NCI-H446 treated with DMSO at 0.1 percent for 48 hours (cell line): ENCODE measurements at regions not wholly inside any gene's neighbourhood (a gene's known extent, or its start where the extent isn't known, plus 50 kb on each side); places are given as distances from the start of the nearest gene placed in this dataset.

ENCODE experiments used
- DNase-seq: peaks from one replicate; lab custom pipeline; 2025; lab: John Stamatoyannopoulos, UW

- no peak for DNase-seq
These were observed 112.7 kb upstream of the ITGA1 start for GRCh38 chr5:52674815-52675545.

GRCh38 chr5:52682492-52682891 lies 105.2 kb upstream of the ITGA1 start:
- DNase-seq: no peak

DNA sequence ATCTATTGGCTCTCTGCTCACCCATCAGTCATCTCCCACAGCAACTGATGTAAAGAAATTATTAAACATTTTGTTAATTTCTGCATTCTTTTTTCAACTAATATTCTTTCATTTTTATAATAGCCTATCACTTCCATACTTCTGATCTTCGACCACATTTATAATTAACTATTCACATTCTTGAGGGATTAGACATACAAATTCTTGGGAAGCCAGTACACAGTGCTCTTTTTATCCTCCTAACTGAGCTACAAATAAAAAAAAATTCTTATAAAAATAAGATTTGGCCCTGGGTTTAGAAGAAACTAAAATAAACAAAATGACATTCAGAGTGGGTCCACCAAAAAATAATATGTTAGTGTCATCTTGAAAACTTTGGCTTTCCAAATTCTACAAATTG lies 103.7 kb upstream of the ITGA1 start:
- no peak for DNase-seq

DNA sequence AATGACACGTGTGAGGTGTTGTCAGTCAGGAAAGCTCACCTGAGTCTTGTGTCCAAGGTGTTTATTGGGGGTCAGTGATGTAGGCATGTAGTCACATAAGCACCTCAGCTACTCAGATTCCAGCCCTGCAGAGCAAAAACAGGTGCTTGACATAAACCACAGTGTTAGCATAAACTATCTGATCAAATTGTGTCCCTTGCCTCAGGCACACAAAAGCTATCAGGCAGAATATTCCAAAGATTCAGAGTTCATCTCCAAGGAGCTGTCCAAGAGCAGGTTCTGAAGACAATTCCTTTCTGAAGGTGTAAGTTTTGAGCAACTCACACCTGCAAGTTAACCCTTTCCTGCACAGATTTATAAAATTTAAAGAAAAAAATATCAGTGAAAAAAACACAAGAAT lies 102.2 kb upstream of the ITGA1 start:
- no peak for DNase-seq

GRCh38 chr5:52685971-52686370 lies 101.7 kb upstream of the ITGA1 start:
- DNase-seq: no peak

- no peak for DNase-seq
These were observed 97.4 kb upstream of the ITGA1 start for GRCh38 chr5:52690236-52690768.

DNA sequence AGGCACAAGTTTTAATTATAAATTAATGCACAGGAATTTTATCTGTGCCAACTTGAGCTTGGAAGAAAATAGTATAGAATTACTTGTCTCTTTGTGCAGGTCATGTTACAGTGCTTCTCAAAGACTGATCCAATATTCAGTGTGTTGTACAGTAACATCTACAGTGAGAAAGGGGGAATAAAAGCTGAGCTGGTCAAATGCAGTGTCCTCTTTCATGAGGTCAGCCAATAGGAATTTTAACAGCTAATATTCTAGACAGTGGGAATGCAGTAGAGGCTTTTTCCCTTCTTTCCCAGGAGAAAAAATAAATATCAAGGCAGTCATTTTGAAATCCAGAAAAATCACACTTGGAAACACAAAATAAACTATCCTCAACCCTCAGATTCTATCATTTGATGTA lies 95.7 kb upstream of the ITGA1 start:
- no peak for DNase-seq

DNA sequence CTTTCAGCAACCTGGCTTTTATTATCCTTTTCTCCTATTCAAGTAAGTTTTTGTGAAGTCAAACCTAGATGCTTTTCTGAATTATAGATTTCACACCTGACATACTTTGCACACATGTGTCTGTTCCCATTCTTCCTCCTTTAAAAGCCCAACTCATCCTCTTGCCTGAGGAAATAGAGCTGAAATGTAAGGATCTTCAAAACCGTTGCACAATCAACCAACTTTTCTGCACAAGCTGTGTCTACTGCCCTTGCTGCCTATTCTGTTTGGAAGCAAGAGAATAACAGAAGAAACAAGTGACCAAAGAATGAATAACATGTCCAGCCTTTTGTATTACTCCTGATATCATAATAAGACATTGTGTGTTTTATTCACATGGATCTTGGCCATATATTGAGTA lies 95.1 kb upstream of the ITGA1 start:
- DNase-seq: no peak

GRCh38 chr5:52693280-52693679 lies 94.4 kb upstream of the ITGA1 start:
- DNase-seq: no peak

DNA sequence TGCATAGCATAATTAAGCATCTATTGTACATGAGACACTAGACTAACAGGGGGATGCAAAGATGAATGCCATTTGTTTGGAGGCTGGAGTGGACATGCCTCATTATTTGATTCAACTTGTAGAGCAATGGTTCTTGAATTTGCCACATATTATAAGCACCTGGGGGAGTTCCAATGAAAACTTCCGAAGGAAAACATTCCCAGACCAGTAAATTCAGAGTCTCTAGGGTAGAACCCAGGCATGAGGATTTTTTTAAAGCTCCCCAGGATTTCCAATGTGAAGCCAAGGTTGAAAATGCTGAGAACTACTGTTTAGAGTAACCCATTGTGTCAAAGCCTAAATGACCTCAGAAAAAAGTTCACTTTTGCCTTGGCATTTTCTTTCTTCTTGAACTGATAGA lies 93.9 kb upstream of the ITGA1 start:
- no peak for DNase-seq

DNA sequence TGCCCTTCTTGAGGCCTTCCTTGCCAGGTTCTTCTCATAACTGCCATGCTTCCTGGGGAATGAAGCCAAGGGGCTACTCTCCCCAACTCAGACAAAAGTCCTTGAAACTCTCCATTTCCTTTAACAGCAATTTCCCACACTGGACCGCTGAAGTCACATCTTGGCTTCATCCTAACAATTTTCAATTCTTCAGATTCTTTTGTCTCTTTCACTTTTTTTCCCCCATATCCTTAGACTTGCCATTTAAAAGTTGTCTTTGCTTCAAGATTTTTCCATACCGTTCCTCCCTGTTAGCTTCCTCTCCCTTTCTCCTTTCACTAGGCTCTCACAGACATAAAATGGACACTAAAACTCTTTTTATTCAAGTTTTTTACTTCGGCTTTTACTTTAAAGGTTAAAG lies 93.1 kb upstream of the ITGA1 start:
- no peak for DNase-seq

DNA sequence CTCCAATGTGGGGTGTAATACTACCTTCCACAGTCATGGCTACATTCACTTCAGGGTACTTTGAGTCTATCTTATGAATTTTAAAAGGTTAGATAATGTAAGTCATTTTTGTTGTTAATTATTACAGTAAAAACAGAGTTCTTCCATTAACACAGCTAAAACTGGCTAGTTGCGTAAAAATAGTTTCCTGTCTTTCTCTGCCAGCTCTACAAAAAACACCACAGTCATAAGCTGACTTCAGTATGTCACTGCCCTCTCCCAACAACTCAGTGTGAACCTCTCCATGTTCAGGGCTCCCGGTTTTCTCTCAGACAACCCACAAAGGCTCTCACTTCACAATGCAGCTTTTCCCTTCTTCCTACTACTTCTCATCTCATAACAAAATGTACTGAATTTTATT lies 84.8 kb upstream of the ITGA1 start:
- DNase-seq: no peak

GRCh38 chr5:52703321-52703720 lies 84.4 kb upstream of the ITGA1 start:
- no peak for DNase-seq

GRCh38 chr5:52705720-52706119 lies 82.0 kb upstream of the ITGA1 start:
- no peak for DNase-seq

DNA sequence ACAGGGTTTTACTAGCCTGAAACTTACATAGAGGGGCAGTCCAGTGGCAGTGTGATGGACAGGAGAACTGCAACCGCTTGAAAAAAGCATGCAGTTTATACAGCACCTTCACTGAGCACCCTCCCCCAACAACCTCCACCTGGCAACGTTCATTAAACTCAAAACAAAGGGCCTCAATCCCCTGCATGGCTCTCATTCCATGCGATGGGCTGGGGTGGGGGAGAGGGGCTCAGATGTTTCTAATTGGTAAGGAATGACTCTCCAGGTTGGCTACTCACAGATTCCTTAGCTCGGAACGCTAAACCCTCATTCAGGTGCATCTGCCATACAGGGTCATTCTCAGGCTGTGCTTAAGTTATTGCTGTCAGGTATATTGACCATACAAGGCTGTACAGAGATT lies 80.9 kb upstream of the ITGA1 start:
- no peak for DNase-seq

DNA sequence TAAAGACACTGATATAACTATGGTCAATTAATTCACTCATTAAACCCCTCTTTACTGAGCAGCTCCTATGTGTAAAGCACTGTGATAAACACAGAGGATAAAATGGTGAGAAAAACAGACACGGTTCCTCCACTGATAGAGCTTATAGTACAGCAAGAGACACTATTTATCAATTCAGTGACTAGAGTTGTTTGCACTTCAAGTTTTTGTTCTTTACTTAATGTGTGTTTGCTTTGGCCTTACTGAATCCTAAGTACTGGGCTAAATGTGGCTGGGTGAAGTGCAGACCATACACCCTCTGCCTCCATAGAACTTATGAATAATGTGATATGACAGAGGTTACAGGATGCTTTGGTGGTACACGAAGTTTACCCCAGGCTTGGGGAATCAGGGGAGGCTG lies 80.1 kb upstream of the ITGA1 start:
- DNase-seq: no peak

- no peak for DNase-seq
These were observed 79.3 kb upstream of the ITGA1 start for GRCh38 chr5:52708463-52708862.

DNA sequence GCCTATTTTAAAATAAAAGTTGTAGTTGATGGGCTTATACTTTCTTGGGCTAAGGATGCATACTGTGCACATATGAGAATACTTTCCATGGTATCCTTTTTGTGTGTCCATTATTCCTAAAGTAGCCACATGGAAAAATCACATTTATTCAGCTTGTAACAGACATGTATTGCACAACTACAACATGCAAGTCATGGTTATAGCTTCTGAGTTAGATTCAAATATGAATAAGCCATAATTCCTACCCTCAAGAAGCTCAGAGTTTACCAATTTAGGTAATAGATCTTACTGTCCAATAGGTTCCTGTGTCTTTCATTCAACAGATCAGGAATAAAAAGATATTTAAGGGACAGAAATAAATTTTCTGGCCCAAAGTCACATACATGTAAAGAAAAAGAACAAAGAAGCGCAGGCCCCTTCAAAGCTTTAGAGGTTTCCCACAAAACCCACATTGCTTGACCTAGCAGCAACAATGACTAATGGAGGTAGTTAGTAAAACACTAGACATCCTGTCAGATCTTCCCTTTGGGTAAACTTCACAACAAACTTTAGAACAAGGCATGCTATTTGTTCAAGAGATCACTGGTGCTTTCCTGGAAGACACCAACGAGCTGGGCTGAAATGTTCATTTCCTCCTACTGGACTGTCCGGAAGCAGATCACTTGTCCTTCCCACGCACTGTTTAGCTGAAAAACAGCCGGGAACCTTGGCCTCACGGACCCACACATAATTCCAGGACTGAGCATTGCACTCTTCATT lies 78.4 kb upstream of the ITGA1 start:
- DNase-seq: no peak

DNA sequence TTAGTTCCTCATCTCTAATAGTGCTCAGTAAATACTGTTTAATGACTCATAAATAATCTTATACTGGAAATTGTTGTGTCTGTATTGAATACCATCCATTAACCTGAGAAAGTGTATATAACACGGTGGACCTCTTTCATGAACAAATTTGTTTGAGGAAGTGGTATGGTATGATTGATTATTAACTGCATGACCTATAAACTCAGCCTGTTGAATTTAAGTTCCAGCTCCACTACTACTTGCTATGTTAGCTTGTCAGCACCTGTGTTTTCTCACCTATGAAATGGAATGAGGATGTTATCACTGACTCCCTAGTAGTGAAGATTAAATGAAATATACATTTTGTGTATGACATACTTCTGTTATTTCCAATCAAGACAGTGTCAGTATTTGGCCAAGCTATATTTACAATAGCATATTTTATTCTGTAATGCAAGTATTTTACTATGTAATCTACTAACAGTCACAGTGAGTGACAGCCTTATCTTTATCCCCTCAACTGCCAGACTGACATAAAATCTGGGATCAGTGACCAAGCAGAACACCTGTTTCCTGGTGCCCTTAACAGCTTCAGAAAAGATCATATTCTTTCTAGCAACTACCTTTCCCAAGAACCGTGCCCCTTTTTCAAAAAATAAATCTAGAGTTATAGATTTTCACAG lies 77.3 kb upstream of the ITGA1 start:
- no peak for DNase-seq

GRCh38 chr5:52710972-52711596 lies 76.6 kb upstream of the ITGA1 start:
- no peak for DNase-seq

GRCh38 chr5:52712354-52712753 lies 75.4 kb upstream of the ITGA1 start:
- DNase-seq: no peak

DNA sequence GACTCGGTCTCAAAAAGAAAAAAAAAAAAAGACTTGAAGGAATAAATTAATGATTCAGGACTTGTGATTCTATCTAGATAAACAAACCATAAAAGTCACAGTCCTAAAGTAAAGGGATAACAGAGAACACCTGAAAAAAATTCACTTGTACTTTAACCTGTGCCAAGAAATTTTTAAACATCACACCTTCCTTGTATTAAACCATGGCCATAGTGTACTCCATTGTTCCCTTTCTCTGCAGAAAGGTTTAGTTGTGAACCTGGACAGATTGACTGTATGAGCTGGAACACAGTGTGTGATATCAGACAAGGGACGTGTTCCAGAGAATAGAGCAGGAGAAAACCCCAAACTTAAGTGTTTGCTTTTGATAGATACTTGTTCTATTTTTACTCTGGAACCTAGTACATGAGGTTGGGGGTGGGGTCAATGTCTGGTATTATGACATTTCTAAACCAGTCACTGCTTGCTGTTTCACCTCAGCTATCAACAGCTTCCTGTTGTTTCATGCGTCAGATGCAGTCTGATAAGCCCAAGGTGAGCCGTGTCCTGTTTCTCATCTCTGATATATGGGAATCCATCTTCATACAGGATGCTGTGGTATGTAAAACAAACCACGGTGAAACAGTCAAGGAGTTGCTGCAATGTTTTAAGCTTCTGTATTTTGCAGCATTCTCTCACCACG lies 62.5 kb upstream of the ITGA1 start:
- no peak for DNase-seq
